A549 (cell line): ENCODE measurements at regions not wholly inside any gene's neighbourhood (a gene's known extent, or its start where the extent isn't known, plus 50 kb on each side); places are given as distances from the start of the nearest gene placed in this dataset.

ENCODE experiments used
- ATAC-seq, 2 experiments: fragments of 200-7000 bp in 1 of 2; fragments of >200 bp in 1 of 2; cut with Nextera tagmentation in 1 of 2; cut with Tn5 transposase in 1 of 2; 3 replicates each; pipeline versions ENCODE4 v1.8.0 to v1.9.1; 2018 to 2020; ENCODE audit warnings: mild to moderate bottlenecking in 1 of 2, moderate library complexity in 1 of 2
- CTCF ChIA-PET: fragments of 300-600 bp; sonication (Branson Sonifier 250); formaldehyde crosslinking; extraction: SDS; loops from one replicate; lab custom pipeline; 2021; ENCODE audit warnings: antibody characterized with exemption, inconsistent platforms; lab: Yijun Ruan, JAX
- POLR2A ChIA-PET: fragments of 350-600 bp; formaldehyde crosslinking; extraction: SDS; loops from one replicate; lab custom pipeline; 2021; ENCODE audit warnings: antibody characterized with exemption, inconsistent platforms; lab: Yijun Ruan, JAX
- DNase-seq, 2 experiments: peaks; one replicate each; pipeline versions ENCODE4 v3.0.0 to v3.0.0-alpha.2; 2011 to 2016; ENCODE audit warnings: low read depth in 1 of 2, low spot score in 1 of 2
- FAIRE-seq: peaks from 2 replicates; lab custom pipeline; 2011; peaks lifted over from hg19 to GRCh38; lab: Jason Lieb, UNC
- H3K27ac ChIP-seq, 2 experiments: fragments of >200 bp; sonication (Bioruptor Twin); formaldehyde crosslinking; 3 replicates each; pipeline ENCODE4 v1.5.1; 2016 to 2017
- H3K4me1 ChIP-seq: fragments of >200 bp; sonication (Bioruptor Twin); formaldehyde crosslinking; 3 replicates; pipeline ENCODE4 v1.6.1; 2016
- H3K4me2 ChIP-seq: fragments of >200 bp; sonication (Bioruptor Twin); formaldehyde crosslinking; 3 replicates; pipeline ENCODE4 v1.6.1; 2016
- H3K4me3 ChIP-seq: fragments of >200 bp; sonication (Bioruptor Twin); formaldehyde crosslinking; 3 replicates; pipeline ENCODE4 v1.5.1; 2016
- H3K9me3 ChIP-seq: fragments of >200 bp; sonication (Bioruptor Twin); formaldehyde crosslinking; 3 replicates; pipeline ENCODE4 v1.6.1; 2016
- BCL3 ChIP-seq: fragments of >200 bp; sonication (Bioruptor Twin); formaldehyde crosslinking; IDR thresholded peaks from 3 replicates; pipeline ENCODE4 v1.6.1; 2016
- CBX2 ChIP-seq: fragments of 200-600 bp; sonication (generic); IDR thresholded peaks from 2 replicates; pipeline ENCODE4 v1.6.1; 2016; ENCODE audit warnings: low read depth, mild to moderate bottlenecking, borderline replicate concordance
- CBX8 ChIP-seq: fragments of 200-600 bp; sonication (generic); IDR thresholded peaks from 2 replicates; pipeline ENCODE4 v1.6.1; 2016
- CHD2 ChIP-seq: fragments of 150-350 bp; IDR thresholded peaks from 2 replicates; pipeline ENCODE4 v1.6.1; 2014; ENCODE audit warnings: low read length; ENCODE audit not compliant: partially characterized antibody
- CHD4 ChIP-seq: fragments of 200-600 bp; sonication (generic); IDR thresholded peaks from 2 replicates; pipeline ENCODE4 v1.6.1; 2016; ENCODE audit warnings: antibody characterized with exemption, mild to moderate bottlenecking, borderline replicate concordance
- ELK1 ChIP-seq: fragments of 150-350 bp; IDR thresholded peaks from 2 replicates; pipeline ENCODE4 v1.6.1; 2014; ENCODE audit warnings: low read depth, mild to moderate bottlenecking, low read length
- ESRRA ChIP-seq: fragments of 150-350 bp; IDR thresholded peaks from 2 replicates; pipeline ENCODE4 v1.6.1; 2014; ENCODE audit warnings: mild to moderate bottlenecking, low read length, borderline replicate concordance
- FOSB ChIP-seq: fragments of 250-450 bp; sonication (Bioruptor Pico); IDR thresholded peaks from 2 replicates; pipeline ENCODE4 v1.5.0; 2020; ENCODE audit warnings: mild to moderate bottlenecking, moderate library complexity
- GATA3 ChIP-seq: IDR thresholded peaks from 2 replicates; pipeline ENCODE4 v1.6.1; 2012; ENCODE audit warnings: borderline replicate concordance
- HDAC2 ChIP-seq: fragments of 200-600 bp; sonication (generic); IDR thresholded peaks from 2 replicates; pipeline ENCODE4 v1.6.1; 2016
- HEYL ChIP-seq: fragments of 250-450 bp; sonication (Bioruptor Pico); IDR thresholded peaks from 2 replicates; pipeline ENCODE4 v1.8.0; 2021; ENCODE audit warnings: mild to moderate bottlenecking, moderate library complexity
- HMGXB4 ChIP-seq: fragments of 250-450 bp; sonication (Bioruptor Pico); IDR thresholded peaks from 2 replicates; pipeline ENCODE4 v1.5.0; 2021; ENCODE audit warnings: mild to moderate bottlenecking, moderate library complexity, borderline replicate concordance
- HOXB13 ChIP-seq: fragments of 250-450 bp; sonication (Bioruptor Pico); IDR thresholded peaks from 2 replicates; pipeline ENCODE4 v1.5.0; 2020; ENCODE audit warnings: low read depth, mild to moderate bottlenecking, moderate library complexity
- JUN ChIP-seq, 2 experiments: fragments of >200 bp; sonication (Bioruptor Twin); formaldehyde crosslinking; IDR thresholded peaks; 2 replicates in 1 of 2; 3 replicates in 1 of 2; pipeline ENCODE4 v1.6.1; 2016 to 2017
- KDM5A ChIP-seq: fragments of 200-600 bp; sonication (generic); IDR thresholded peaks from 2 replicates; pipeline ENCODE4 v1.6.1; 2016; ENCODE audit warnings: antibody characterized with exemption, mild to moderate bottlenecking
- MAX ChIP-seq: IDR thresholded peaks from 2 replicates; pipeline ENCODE4 v1.6.1; 2012
- MAZ ChIP-seq: fragments of 150-350 bp; IDR thresholded peaks from 2 replicates; pipeline ENCODE4 v1.6.1; 2014; ENCODE audit warnings: antibody characterized with exemption, low read depth, low read length, borderline replicate concordance
- MYC ChIP-seq: IDR thresholded peaks from 2 replicates; pipeline ENCODE4 v1.6.1; 2012; ENCODE audit warnings: mild to moderate bottlenecking, inconsistent platforms, low read length, improper control_type of control experiment, borderline replicate concordance
- NFE2L2 ChIP-seq: fragments of 150-350 bp; conservative IDR thresholded peaks from 2 replicates; pipeline ENCODE4 v1.6.1; 2014; ENCODE audit warnings: low read length
- NPAS2 ChIP-seq: fragments of 250-450 bp; sonication (Bioruptor Pico); IDR thresholded peaks from 2 replicates; pipeline ENCODE4 v1.8.0; 2022; ENCODE audit warnings: mild to moderate bottlenecking, moderate library complexity, borderline replicate concordance
- NR3C1 ChIP-seq: fragments of >200 bp; sonication (Bioruptor Twin); formaldehyde crosslinking; IDR thresholded peaks from 3 replicates; pipeline ENCODE4 v1.6.1; 2017
- PHF8 ChIP-seq: fragments of 200-600 bp; sonication (generic); IDR thresholded peaks from 2 replicates; pipeline ENCODE4 v1.6.1; 2016; ENCODE audit warnings: low read depth, mild to moderate bottlenecking, antibody characterized with exemption, moderate library complexity, borderline replicate concordance
- RARB ChIP-seq: fragments of 250-450 bp; sonication (Bioruptor Pico); IDR thresholded peaks from 2 replicates; pipeline ENCODE4 v1.8.0; 2021; ENCODE audit warnings: mild to moderate bottlenecking, moderate library complexity
- RFX5 ChIP-seq: fragments of 450-650 bp; IDR thresholded peaks from 2 replicates; pipeline ENCODE4 v1.7.1; 2014; ENCODE audit warnings: antibody characterized with exemption, mild to moderate bottlenecking, moderate library complexity
- RNF2 ChIP-seq: fragments of 200-600 bp; sonication (generic); IDR thresholded peaks from 2 replicates; pipeline ENCODE4 v1.6.1; 2016; ENCODE audit warnings: low read depth, mild to moderate bottlenecking, antibody characterized with exemption, moderate library complexity, borderline replicate concordance
- TFCP2L1 ChIP-seq: fragments of 250-450 bp; sonication (Bioruptor Pico); IDR thresholded peaks from 2 replicates; pipeline ENCODE4 v1.5.0; 2021; ENCODE audit warnings: mild to moderate bottlenecking
- USF2 ChIP-seq: fragments of 450-650 bp; IDR thresholded peaks from 2 replicates; pipeline ENCODE4 v1.6.1; 2014; ENCODE audit warnings: antibody characterized with exemption
- ZFP36 ChIP-seq: fragments of 450-650 bp; IDR thresholded peaks from 2 replicates; pipeline ENCODE4 v1.6.1; 2014; ENCODE audit warnings: borderline replicate concordance; ENCODE audit not compliant: partially characterized antibody
- ZNF302 ChIP-seq: fragments of 250-450 bp; sonication (Bioruptor Pico); IDR thresholded peaks from 2 replicates; pipeline ENCODE4 v1.9.0; 2021; ENCODE audit warnings: inconsistent platforms, mild to moderate bottlenecking, moderate library complexity
- WGBS: methylation state at CpG from one replicate; pipeline ENCODE4 v1.1.6; 2017; ENCODE audit errors: missing lambda C conversion rate; 5-methylcytosine and 5-hydroxymethylcytosine counted together

- no peak overlapping the region for H3K27ac ChIP-seq
- no peaks in the 10 kb centered on the region for H3K9me3 ChIP-seq
- ATAC-seq (no peak), DNase-seq (no peak), FAIRE-seq (no peak)
- WGBS: 81% methylated on average over 11 of the region's 11 CpGs
- no peak overlapping the region for H3K4me3 ChIP-seq
- H3K4me2 ChIP-seq: no peak overlapping the region
- peaks cover 3% of the 10 kb centered on the region; the same call in 1 of the 3 replicates for H3K4me1 ChIP-seq
- CTCF ChIA-PET: interaction anchor here (0.6 kb wide), 1 partner anchor 467 kb away, joined by 3 read pairs; no protein-coding TSS in a partner anchor
- TF ChIP-seq CHD2 (no peak), NFE2L2 (no peak), CBX2 (no peak)
- POLR2A ChIA-PET: no interaction called here
Observed at GRCh38 chr13:23506807-23507291, 63.4 kb upstream of the TNFRSF19 start.

GRCh38 chr13:23509781-23510543 lies 60.2 kb upstream of the TNFRSF19 start:
- TF ChIP-seq JUN (IDR thresholded peaks at IDR 0.05): no peak
- TF ChIP-seq HOXB13 (CRISPR knock-in tag): no peak
- TF ChIP-seq RFX5: no peak
- no peak for TF ChIP-seq MYC
- TF ChIP-seq PHF8: no peak
- no peak for TF ChIP-seq HDAC2
- no peak for TF ChIP-seq TFCP2L1 (CRISPR knock-in tag)
- no peak for TF ChIP-seq NPAS2 (CRISPR knock-in tag)
- TF ChIP-seq KDM5A: no peak
- no peak for TF ChIP-seq FOSB (CRISPR knock-in tag)
- TF ChIP-seq HEYL (CRISPR knock-in tag): no peak
- no peak for TF ChIP-seq BCL3
- no peak for TF ChIP-seq GATA3
- Histone ChIP-seq H3K4me1 (peaks cover 1% of the 10 kb centered on the region; the same call in 1 of the 3 replicates), H3K4me2 (no peak overlapping the region), H3K9me3 (no peaks in the 10 kb centered on the region), H3K27ac (no peak overlapping the region), H3K4me3 (no peak overlapping the region)
- no peak for DNase-seq
- ChIA-PET CTCF (interaction anchor here (0.8 to 1.1 kb wide), 2 partner anchors 43 to 363 kb away, joined by 3 read pairs; no protein-coding TSS in a partner anchor), POLR2A (no interaction called here)
- no peak for FAIRE-seq
- WGBS: 68% methylated on average over 7 of the region's 7 CpGs
- ATAC-seq: no peak

GRCh38 chr13:23510544-23510916 lies 59.7 kb upstream of the TNFRSF19 start:
- no peak overlapping the region for H3K4me2 ChIP-seq
- FAIRE-seq (no peak), DNase-seq (no peak), ATAC-seq (no peak)
- H3K9me3 ChIP-seq: no peaks in the 10 kb centered on the region
- no peak overlapping the region for H3K4me3 ChIP-seq
- CTCF ChIA-PET: interaction anchor here (0.6 to 0.8 kb wide), 4 partner anchors 28 to 362 kb away, joined by 3 to 4 read pairs (median 3); no protein-coding TSS in a partner anchor
- no peaks in the 10 kb centered on the region for H3K4me1 ChIP-seq
- 68% methylated on average over 1 of the region's 1 CpG for WGBS
- POLR2A ChIA-PET: no interaction called here
- H3K27ac ChIP-seq: no peak overlapping the region
- TF ChIP-seq MYC (no peak), NR3C1 (no peak), ZFP36 (no peak), PHF8 (no peak), MAZ (no peak), ESRRA (no peak), RFX5 (no peak), GATA3 (no peak), CHD4 (no peak), MAX (no peak), ZNF302 (no peak), NPAS2 (CRISPR knock-in tag) (no peak), CBX8 (no peak), RNF2 (no peak), USF2 (no peak), ELK1 (no peak), HMGXB4 (CRISPR knock-in tag) (no peak), RARB (no peak)
